GM21723 (cell line): ENCODE measurements at regions not wholly inside any gene's neighbourhood (a gene's known extent, or its start where the extent isn't known, plus 50 kb on each side); places are given as distances from the start of the nearest gene placed in this dataset.
"Not testable (repeated sequence)": the region's sequence is repeated elsewhere in the genome, so short reads cannot be mapped to it uniquely, and the experiment has no call there.

Source experiments
- ATAC-seq: cut with Tn5 transposase; IDR thresholded peaks from one replicate; pipeline ENCODE4 v1.9.1; 2021; ENCODE audit warnings: mild to moderate bottlenecking, moderate library complexity; ENCODE audit not compliant: unreplicated experiment

DNA sequence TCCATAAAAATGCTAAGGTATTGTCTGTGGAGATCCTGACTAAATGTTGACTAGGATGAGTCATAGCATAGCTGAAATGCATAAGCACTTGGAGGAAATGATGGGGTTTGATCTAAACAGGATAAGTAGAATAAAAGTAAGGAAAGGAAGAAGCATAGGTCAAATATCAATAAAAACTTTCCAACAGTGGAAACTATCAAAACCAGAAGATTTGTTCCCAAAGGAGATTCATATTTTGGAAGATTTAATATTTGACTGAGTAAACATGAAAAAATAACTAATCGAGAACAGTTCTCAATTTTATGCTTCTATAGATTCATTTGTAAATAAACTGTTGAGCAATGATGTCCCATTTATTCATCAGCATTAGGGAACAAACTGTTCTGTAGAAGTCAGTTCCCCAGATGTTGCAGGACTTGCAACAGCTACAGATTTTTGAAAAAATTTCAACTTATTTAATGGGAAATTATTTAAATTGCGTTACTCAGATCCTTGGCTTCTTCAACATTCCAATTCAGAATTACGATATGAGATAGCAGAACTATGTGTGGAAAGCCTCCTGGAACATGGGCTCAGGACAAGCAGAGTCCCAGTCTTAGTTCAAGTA lies 133.7 kb upstream of the TBX18 start:
- ATAC-seq = no peak

DNA sequence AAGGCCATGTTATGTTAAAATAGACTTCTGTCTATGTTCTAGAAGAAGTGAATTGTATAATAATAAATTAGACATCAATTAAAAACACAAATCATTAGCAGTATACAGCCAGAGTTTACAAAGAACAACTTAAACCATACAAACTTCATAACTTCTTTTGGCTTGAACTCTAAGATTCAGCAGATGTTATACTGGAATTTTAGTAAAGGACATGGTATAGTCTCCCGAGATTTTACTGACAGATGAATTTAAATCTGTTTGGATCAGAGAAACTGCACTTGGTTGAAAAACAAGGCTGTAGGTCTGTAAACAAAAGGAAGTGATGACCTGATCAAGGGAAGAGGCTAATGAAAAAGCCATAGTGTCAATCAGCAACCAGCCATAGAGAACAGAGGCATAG lies 132.6 kb upstream of the TBX18 start:
- no peak for ATAC-seq

DNA sequence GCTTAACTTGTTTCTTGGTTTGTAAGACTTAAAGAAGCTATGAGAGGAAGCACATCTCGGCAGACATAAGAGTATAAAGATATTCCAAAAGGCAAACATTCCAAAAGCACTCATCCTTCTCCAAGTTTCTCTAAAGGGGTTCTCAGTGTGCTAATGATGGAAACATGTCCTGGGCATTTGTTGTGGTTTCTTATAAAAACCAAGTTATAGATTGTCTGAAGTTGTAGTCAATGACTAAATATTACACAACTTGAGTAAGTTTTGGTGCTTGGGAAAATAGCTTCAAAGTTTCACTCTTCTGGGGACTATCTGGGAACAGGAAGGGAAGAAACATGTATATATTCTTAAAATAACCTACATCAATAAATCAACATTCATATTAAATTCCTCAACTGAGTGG lies 128.3 kb upstream of the TBX18 start:
- ATAC-seq = no peak

DNA sequence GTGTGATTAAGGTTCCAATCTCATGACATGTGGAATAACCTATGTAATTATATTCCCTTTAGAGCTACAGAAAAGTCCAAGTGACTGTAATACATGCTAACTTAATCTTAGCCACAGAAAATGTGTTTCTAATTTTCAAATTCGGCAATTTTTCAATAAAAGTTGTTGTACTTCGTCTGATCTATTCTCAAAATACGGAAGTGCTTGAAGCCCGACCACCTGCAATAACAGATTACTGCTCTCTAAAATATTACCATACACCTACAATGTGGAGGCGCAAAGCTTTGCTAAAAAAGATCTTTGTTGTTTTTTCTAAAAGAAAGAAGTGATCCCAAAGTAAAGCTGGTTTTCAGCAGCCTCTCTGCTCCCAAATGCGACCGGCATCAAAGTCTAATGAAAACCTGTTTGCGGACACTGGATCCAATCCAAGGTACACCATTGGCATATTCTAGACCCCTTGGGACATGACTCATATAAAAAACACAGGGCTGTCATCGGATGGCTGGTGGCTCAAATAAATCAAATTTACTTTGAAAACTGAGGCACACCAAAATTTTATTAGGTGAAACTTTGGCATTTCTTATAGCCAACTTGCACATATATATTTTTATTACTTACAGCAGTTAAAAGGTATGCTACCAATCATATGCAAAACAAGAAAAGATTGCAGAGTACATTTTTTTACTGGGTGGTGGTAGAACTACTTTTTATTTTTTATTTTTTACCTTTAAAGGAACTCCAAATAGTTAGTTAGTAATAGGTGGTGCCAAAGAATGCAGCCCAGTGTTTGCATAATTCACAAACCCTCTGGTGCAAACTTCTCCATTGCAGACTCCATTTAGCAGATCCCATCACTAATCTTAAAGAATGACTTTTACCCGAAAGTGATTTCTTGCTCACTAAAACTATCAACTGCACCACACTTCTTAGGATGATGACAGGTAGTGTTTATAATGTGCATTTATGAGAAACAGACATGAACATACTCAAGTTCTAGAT lies 118.7 kb upstream of the TBX18 start:
- no peak for ATAC-seq

DNA sequence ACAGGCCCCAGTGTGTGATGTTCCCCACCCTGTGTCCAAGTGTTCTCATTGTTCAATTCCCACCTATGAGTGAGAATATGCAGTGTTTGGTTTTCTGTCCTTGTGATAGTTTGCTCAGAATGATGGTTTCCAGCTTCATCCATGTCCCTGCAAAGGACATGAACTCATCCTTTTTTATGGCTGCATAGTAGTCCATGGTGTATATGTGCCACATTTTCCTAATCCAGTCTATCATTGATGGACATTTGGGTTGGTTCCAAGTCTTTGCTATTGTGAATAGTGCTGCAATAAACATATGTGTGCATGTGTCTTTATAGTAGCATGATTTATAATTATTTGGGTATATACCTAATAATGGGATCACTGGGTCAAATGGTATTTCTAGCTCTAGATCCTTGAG lies 115.0 kb upstream of the TBX18 start:
- ATAC-seq = not testable (repeated sequence)

DNA sequence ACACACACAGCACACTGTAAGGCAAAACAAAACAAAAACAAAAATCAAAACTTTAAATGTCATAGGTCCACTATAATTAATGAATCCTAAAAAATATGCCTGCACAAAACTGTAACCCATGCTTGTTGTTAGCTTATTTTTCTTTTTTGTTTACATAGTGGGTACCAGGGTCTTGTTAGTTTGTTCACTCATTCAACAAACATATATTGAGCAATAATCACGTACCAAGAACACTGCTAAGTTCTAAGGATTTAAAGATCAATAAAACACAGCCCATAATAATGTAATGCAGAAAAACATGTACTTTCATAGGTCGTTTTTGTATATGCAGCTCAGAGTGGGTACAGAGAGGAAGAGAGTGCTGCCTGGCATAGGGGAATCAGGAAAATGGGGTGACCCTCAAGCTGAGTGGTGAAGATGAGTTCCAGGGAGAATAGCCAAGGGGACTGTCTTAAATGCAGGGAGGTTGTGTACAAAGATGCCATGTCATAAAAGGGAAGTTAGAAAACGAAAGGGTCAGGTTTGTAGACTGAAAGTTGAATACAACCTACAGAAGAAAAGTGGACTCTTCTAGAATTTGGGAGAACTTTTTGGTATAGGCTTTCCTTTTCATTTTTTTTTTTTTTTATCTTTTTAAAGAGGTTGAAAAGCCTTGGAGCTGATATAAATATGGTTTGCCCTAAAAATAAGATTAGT lies 113.3 kb upstream of the TBX18 start:
- no peak for ATAC-seq

DNA sequence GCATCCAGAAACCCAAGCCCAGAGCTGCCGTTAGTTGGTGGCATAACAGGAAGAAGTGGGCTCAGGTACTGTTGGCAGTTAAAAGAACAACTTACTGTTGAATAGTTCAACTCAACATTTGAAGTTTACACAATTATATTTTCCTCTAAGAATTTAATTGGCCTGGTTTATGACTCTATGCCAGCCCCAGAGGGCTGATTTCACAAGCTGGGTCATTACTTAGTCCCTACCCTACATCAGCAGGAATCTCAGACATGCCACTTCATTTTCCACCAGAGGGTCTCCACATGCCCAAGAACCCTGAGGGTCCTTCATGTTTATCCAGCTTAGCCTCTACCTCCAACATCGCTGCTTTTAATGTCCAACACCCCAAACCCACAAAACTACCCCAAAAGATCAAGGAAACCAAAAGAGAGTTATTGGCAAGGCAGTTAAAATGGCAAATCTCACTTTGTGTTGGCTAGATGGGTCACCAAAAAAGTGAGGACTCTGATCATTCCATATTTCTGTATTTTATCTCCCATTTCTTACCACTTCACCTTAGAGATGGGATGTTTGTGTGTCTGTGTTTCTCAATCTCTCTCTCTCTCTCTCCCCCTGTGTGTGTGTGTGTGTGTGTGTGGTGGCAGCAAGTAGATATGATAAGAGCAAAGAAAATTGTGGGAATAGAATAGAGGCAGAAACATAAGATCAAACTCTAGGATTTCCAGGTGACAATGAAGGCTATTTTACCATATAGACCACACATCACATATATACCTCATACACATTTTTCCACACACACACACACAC lies 112.5 kb upstream of the TBX18 start:
- no peak for ATAC-seq

DNA sequence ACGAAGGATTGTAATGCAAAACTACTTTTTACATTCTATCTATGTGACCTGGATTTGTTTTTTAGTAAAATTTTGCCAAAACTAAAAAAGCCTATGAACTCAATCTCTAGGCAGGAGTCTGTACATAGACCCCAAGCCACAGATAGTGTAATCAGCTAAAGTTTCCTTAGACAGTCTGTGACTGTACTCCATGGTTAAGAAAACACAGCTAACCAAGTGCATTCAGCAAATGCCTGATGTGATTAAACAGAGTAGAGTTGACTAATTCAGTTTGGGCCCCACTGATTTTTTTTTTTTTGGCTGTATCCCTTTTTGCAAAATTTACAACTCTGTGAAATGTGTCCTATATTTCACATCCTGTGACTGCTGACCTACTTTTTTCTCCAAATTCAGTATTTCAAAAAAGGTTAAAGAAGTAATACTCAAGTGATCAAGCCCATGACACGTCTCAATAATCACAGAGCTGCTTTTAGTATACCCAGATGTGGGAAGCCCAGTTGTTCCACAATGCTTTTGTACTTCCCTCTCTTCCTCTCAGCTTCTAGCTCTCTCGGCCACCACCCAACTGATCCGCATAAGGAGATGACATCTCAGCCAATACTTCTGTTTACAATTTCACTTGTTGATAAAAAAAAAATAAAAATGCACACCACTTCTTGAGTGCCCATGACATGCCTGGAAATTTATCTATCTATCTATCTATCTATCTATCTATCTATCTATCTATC lies 108.8 kb upstream of the TBX18 start:
- ATAC-seq = no peak

DNA sequence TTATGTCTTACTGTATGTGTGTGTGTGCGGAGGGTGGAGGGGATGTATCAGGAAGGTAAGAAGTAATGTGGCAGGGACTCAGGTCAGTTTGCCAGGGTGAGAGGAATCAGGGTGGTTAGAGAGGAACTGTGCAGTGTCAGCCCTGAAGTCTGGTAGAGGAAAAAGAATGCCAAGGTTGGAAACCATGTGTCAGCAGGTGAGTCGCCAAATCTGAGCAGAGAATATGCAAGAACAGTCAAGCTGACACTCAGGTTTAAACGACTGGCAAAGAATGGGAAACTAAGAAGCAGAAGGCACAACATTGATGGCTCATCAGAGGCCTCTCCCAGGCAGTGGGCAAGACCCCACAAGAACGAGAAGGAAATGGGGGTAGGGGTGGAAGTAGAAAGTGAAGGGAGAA lies 107.5 kb upstream of the TBX18 start:
- ATAC-seq = no peak

DNA sequence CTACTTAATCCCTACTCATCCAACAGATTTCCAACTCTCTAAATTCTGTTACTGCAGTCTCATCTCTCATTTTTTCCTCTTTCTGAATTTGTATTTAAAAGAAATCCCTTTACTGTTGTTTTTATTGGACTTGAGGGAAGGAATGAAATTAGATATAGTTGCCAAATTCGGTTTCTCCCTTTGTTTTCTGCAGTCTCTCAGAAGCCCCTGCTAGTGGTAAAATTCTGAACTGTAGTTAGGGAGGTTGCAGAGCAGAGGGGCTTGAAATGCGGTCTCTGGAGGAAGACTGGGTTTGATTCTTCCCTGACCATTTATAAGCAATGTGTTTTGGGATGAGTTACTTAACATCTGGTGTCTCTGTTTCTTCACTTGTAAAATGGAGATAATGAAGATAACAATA lies 106.3 kb upstream of the TBX18 start:
- ATAC-seq = no peak

DNA sequence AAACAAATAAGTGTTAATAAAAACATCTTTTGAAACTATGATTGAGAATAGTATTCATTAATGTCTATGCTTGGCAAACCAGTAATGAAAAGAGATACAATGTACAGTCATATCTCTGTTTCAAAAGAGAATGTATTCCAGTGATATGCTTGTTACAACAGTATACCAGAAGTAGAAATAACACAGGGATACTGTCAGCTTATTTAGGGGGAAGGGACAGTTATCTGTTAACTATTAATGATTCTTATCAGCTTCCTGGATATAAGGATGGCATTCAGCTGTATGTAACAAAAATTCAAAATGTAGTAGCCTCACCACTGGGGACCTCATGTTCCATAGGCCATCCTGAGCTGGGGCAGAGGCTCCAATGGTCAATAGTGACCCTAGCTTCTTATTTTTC lies 103.8 kb upstream of the TBX18 start:
- ATAC-seq = no peak

DNA sequence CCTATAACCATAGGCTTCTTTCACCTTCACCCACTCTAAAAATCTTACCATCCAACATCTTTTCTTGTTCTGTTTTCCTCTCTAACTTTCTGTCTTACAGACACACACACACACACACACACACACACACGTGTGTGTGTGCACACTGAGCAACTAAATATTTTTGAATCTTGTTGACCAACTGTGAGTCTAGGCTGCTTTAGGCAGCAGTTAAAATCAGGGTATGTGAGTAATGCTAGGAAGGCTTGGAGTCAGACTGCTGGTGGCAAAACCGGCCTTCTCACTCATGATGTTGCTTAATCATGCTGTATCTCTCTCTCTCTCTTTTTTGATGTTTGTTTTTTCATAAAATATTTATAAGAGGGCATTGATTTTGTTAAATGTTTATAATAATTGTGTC lies 103.1 kb upstream of the TBX18 start:
- ATAC-seq = no peak

DNA sequence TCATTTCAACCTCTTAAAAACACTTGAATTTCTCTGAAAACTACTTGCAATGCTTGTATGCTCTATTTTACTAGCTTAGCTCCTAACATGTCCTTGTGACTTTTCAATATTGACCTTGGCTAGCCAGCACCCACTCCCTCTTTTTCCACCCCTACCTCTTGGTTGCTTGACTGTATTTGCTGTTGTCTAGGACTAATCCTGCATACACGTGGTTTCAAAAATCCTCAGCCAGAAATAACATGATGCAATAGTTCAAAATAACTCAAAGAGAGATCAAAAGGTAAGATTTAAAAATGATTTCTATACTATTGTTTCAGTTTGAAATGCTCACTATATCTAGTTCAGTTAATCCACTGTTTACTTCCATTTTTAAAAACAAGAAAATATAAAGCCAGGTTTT lies 102.3 kb upstream of the TBX18 start:
- no peak for ATAC-seq

DNA sequence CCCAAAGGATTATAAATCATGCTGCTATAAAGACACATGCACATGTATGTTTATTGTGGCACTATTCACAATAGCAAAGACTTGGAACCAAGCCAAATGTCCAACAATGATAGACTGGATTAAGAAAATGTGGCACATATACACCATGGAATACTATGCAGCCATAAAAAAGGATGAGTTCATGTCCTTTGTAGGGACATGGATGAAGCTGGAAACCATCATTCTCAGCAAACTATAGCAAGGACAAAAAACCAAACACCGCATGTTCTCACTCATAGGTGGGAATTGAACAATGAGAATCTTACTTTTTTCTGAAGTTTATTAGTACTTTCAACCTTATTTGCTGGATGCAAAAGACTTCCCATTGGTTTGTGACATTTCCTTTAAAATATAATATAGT lies 101.0 kb upstream of the TBX18 start:
- not testable (repeated sequence) for ATAC-seq

DNA sequence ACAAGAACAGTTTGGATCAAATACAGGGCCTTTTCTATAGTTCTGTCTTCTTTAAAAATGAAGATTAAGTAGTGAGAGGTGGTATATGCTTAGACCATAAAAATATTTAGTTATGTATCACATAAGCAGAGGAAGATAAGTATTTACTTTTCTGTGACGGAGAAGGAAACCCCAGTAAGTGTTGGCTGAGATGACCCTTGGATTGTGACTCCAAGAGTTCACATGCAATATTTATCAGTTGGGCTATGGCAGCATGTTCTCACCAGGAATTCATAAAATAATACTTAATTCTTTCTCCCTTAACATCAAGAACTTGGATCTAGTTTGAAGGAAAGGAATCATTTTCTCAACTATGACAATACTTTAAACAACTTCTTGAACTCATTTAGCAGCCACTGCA lies 98.4 kb upstream of the TBX18 start:
- no peak for ATAC-seq

DNA sequence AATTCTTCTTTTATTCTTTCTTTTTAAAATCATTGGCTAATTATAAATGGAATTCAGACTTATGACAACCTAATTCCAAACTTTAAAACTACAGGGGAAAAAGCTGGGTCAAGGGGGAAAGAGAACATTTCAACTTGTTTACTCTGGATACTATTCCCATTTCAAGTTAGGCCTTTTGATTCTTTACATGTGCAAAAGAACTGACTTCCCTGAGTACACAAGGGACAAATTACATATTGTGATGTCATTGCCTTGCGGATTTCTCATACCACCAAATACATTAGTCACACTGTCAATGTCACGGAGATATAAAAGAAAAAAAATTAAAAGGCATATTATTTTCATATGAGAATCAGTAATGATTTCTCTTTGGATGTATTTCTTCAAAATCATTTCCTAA lies 96.5 kb upstream of the TBX18 start:
- no peak for ATAC-seq

DNA sequence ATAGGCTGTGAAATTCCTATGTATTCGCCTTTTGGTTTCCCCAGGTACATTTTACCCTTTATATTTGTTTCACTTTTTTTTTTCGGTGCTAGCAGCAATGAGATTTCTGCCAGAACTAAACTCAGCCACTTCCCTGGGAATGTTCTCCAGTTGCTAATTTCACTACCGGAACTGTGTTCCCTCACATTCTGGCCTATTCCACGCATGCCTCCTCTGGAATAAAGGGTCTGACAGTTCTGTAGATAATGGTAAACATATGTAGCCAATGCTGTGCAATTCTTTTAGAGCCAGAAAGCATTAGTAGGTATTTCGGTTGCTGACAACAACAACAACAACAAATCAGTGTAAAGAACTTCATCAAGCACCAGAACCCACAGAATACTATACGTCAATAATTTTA lies 96.1 kb upstream of the TBX18 start:
- no peak for ATAC-seq

DNA sequence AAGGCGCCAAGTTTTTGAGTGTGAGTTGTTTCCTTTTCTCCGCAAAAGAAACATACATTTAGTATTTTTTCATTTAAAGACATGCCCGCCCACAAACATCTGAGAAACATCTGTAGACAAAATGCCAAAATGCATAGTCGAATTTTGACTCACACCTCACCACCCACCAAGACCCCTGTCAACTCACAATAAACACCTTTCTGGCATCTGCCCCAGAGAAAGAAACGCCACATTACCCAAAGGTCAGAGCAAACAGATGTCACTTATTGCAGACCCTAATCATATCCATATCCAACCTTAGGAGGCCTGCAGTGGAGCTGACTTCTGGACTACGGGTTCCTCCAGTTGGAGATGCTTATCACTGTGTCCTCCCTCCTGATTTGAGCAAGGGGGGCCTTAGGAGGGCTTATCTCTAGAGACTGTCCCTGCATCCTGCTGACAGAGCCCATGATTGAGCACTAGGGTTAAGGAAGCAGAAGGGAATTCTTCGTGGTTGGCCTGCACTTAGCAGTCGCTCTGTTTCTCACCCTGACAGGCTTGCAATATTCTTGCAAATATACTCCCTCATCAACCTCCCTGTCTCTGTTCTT lies 90.5 kb upstream of the TBX18 start:
- ATAC-seq = no peak

DNA sequence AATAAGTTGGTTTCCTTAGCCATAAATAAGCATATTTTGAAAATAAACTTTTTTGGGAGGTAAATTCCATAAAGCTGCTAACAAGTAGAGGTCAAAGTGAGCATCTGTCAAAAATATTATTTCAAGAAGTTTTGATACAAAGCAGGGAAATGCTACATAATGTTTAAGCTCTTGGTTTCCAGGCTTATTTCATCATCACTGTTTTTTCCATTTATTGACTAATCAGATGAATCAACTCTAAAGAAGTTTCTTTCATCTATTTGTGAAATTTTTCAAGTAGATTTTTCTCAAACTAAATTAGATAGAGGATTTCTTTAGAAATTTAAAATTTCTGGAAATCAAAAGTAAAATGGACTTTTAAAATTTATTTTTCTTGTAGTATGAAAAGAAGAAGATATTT lies 89.5 kb upstream of the TBX18 start:
- ATAC-seq = no peak

DNA sequence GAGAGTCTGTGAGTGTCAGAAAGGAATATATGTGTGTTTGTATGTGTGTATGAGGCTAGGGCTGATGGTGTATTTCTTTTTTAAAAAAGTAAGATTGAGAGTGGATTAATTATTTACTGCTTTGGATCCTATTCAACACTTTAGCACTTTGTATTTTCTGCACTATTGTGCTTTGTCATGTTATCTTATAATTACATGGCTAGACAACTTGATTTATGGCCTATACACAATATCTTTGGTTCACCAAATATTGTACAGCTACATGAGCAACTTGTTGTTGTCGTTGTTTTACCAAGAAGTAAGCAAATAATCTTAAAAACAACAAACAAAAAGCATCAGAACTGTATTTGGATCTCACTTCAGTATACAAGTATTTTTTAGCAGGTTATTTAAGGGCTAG lies 84.6 kb upstream of the TBX18 start:
- ATAC-seq = no peak
